HepG2 (cell line): ENCODE measurements at regions not wholly inside any gene's neighbourhood (a gene's known extent, or its start where the extent isn't known, plus 50 kb on each side); places are given as distances from the start of the nearest gene placed in this dataset.

ENCODE experiments used
- ATAC-seq: fragments of 200-7000 bp; cut with Tn5 transposase; 3 replicates; pipeline ENCODE4 v1.9.1; 2020; ENCODE audit warnings: mild to moderate bottlenecking, moderate library complexity
- BruUV-seq: library from RNA; stranded (reverse); fragments of 400-500 nt; replicated peaks from 2 replicates; lab custom pipeline; 2021; lab: Mats Ljungman, UMichigan
- CTCF ChIA-PET: fragments of 300-600 bp; formaldehyde crosslinking; extraction: SDS; loops from one replicate; lab custom pipeline; 2021; ENCODE audit warnings: low total read pairs, inconsistent platforms, low intra/inter-chr PET ratio; lab: Yijun Ruan, JAX
- POLR2A ChIA-PET: fragments of 350-600 bp; sonication (Branson Sonifier 250); formaldehyde crosslinking; loops from one replicate; lab custom pipeline; 2020; ENCODE audit warnings: antibody characterized with exemption, inconsistent platforms; lab: Yijun Ruan, JAX
- DNase-seq: peaks from one replicate; pipeline ENCODE4 v3.0.0-alpha.2; 2015; ENCODE audit warnings: low spot score
- FAIRE-seq: peaks from 3 replicates; lab custom pipeline; 2011; peaks lifted over from hg19 to GRCh38; lab: Jason Lieb, UNC
- H2AFZ ChIP-seq: one replicate; pipeline ENCODE4 v1.6.1; 2011; ENCODE audit warnings: low read length, inconsistent platforms
- H3K27ac ChIP-seq: fragments of 300-600 bp; 3 replicates; pipeline ENCODE4 v1.8.0; 2011; ENCODE audit warnings: mixed run types, mild to moderate bottlenecking, mixed read lengths, low read length, inconsistent platforms; ENCODE audit not compliant: insufficient read depth; ENCODE audit errors: extremely low read length
- H3K27me3 ChIP-seq, 2 experiments: fragments of 200-600 bp in 1 of 2; 2 replicates in 1 of 2; 3 replicates in 1 of 2; pipeline versions ENCODE4 v1.6.0 to v1.8.0; 2011; ENCODE audit warnings: low read length in 2 of 2, mild to moderate bottlenecking in 2 of 2, moderate library complexity in 2 of 2, inconsistent platforms in 1 of 2; ENCODE audit not compliant: insufficient read depth in 2 of 2, control insufficient read depth in 1 of 2
- H3K36me3 ChIP-seq, 2 experiments: fragments of 200-600 bp in 1 of 2; replicated peaks in 1 of 2; 2 replicates in 1 of 2; 3 replicates in 1 of 2; pipeline versions ENCODE4 v1.5.1 to v1.8.0; 2011; ENCODE audit warnings: low read length in 2 of 2, inconsistent platforms in 1 of 2; ENCODE audit not compliant: insufficient read depth in 2 of 2, control insufficient read depth in 1 of 2
- H3K4me1 ChIP-seq: 2 replicates; pipeline ENCODE4 v1.5.1; 2012; ENCODE audit warnings: low read length, inconsistent platforms; ENCODE audit not compliant: insufficient read depth
- H3K4me2 ChIP-seq: 2 replicates; pipeline ENCODE4 v1.6.0; 2011; ENCODE audit warnings: low read depth, low read length, inconsistent platforms
- H3K4me3 ChIP-seq, 3 experiments: fragments of 200-600 bp in 1 of 3; sonication (generic), shearing (Covaris generic) in 1 of 3; replicated peaks in 1 of 3; 2 replicates each; pipeline ENCODE4 v1.5.1; 2011 to 2016; ENCODE audit warnings: low read length in 3 of 3, inconsistent platforms in 2 of 3, low read depth in 2 of 3, mild to moderate bottlenecking in 2 of 3, control low read depth in 1 of 3, mixed read lengths in 1 of 3; ENCODE audit not compliant: insufficient read depth in 1 of 3
- H3K79me2 ChIP-seq: one replicate; pipeline ENCODE4 v1.6.1; 2011; ENCODE audit warnings: low read length, inconsistent platforms; ENCODE audit not compliant: insufficient read depth
- H3K9ac ChIP-seq: 2 replicates; pipeline ENCODE4 v1.6.0; 2011; ENCODE audit warnings: mild to moderate bottlenecking, low read depth, low read length, inconsistent platforms; ENCODE audit not compliant: insufficient read depth
- H3K9me3 ChIP-seq: 2 replicates; pipeline ENCODE4 v1.5.1; 2012; ENCODE audit warnings: mild to moderate bottlenecking, low read length
- H4K20me1 ChIP-seq: 2 replicates; pipeline ENCODE4 v1.6.0; 2011; ENCODE audit warnings: inconsistent platforms, mild to moderate bottlenecking, low read length, moderate library complexity; ENCODE audit not compliant: insufficient read depth
- CSRNP1 ChIP-seq: sonication (generic); formaldehyde crosslinking; IDR thresholded peaks from 2 replicates; pipeline ENCODE4 v1.8.1; 2023; ENCODE audit warnings: mild to moderate bottlenecking, missing genetic modification reagents
- HIVEP1 ChIP-seq: sonication (generic); formaldehyde crosslinking; IDR thresholded peaks from 2 replicates; pipeline ENCODE4 v1.4.0; 2020; ENCODE audit warnings: mild to moderate bottlenecking, missing genetic modification reagents
- PHB2 ChIP-seq: fragments of 450-650 bp; IDR thresholded peaks from 2 replicates; pipeline ENCODE4 v1.6.1; 2018; ENCODE audit not compliant: partially characterized antibody
- SUZ12 ChIP-seq: fragments of 150-350 bp; IDR thresholded peaks from 2 replicates; pipeline ENCODE4 v1.6.1; 2014; ENCODE audit warnings: low read depth, low read length
- ZNF24 ChIP-seq: fragments of 450-650 bp; IDR thresholded peaks from 2 replicates; pipeline ENCODE4 v1.6.1; 2017; ENCODE audit warnings: antibody characterized with exemption, mild to moderate bottlenecking
- WGBS: methylation state at CpG from one replicate; pipeline ENCODE4 v1.1.6; 2017; ENCODE audit warnings: low lambda C conversion rate; 5-methylcytosine and 5-hydroxymethylcytosine counted together
- in situ Hi-C: cut with HindIII; loops from 2 replicates; pipeline ENCODE4 v1.10.0; 2017; ENCODE audit warnings: low pct_unique_long_range_greater_than_20kb; ENCODE audit not compliant: extremely low pct_ligation_motif_present
- intact Hi-C: fragments of 100-400 bp; cut with micrococcal nuclease; formaldehyde crosslinking; loops from one replicate; pipeline ENCODE4 v1.10.0; 2022; ENCODE audit not compliant: unreplicated experiment
- TF ChIP-seq, protein P1 (sequence below): fragments of 450-650 bp; IDR thresholded peaks from 2 replicates; pipeline ENCODE4 v1.6.1; 2016

DNA sequence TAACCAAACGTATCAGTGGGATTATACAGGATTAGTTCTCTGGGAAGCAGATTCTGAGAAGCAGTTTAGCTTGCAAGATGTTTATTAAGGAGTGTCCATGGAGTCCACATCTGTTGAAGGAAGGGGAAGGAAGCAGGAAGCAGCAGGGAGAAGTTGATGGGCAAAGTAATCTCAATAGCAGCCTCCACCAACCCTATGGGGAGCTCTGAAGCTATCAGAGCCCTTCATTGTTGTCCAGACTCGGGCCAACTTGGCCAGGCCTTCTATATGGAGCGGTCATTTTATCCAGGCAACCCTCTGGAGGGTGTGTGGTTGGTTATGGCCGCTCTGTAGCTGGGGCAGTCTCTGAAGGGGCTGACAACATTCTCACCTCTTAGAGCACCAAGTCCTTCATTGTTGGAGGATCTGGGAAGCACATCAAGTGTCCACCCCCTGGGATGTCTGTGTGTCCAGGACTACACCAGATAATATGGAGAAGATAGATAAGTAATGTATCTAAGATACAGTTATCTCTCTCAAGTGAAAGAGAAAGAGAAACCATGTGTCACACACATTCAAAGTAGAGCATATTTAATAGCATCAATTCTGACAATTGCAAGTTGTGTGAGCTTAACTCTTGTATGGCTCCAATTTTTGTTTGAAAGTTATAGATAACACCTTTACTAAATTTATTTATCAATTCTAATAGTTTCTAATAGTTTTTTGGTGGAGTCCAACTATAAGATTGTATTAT, 101.7 kb upstream of the TRIM77 start:
- FAIRE-seq (no peak), DNase-seq (no peak), ATAC-seq (no peak)
- no peak for TF ChIP-seq SUZ12
- TF ChIP-seq, protein P1, sequence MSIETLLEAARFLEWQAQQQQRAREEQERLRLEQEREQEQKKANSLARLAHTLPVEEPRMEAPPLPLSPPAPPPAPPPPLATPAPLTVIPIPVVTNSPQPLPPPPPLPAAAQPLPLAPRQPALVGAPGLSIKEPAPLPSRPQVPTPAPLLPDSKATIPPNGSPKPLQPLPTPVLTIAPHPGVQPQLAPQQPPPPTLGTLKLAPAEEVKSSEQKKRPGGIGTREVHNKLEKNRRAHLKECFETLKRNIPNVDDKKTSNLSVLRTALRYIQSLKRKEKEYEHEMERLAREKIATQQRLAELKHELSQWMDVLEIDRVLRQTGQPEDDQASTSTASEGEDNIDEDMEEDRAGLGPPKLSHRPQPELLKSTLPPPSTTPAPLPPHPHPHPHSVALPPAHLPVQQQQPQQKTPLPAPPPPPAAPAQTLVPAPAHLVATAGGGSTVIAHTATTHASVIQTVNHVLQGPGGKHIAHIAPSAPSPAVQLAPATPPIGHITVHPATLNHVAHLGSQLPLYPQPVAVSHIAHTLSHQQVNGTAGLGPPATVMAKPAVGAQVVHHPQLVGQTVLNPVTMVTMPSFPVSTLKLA: no peak
- TF ChIP-seq CSRNP1 (CRISPR knock-in tag): no peak
- TF ChIP-seq HIVEP1 (CRISPR knock-in tag): no peak
- no peak for TF ChIP-seq ZNF24
- TF ChIP-seq PHB2: no peak
- H3K36me3 ChIP-seq: no peaks in the 10 kb centered on the region
- peaks cover 14% of the 10 kb centered on the region for H3K4me1 ChIP-seq
- H4K20me1 ChIP-seq: no peaks in the 10 kb centered on the region
- no peak overlapping the region for H3K27ac ChIP-seq
- no peak overlapping the region for H2AFZ ChIP-seq
- H3K27me3 ChIP-seq: no peaks in the 10 kb centered on the region
- ChIA-PET POLR2A (no interaction called here), CTCF (no interaction called here)
- WGBS: 12% methylated on average over 4 of the region's 4 CpGs
- H3K79me2 ChIP-seq: no peaks in the 10 kb centered on the region
- no peak overlapping the region for H3K9ac ChIP-seq
- no TSS peak for BruUV-seq
- H3K9me3 ChIP-seq: no peaks in the 10 kb centered on the region; the same call in 1 of the 2 replicates
- no peak overlapping the region for H3K4me3 ChIP-seq
- intact Hi-C loops (no loop called here), in situ Hi-C loops (no loop called here)
- no peak overlapping the region for H3K4me2 ChIP-seq
